OCI-LY7 (cell line): ENCODE measurements at regions not wholly inside any gene's neighbourhood (a gene's known extent, or its start where the extent isn't known, plus 50 kb on each side); places are given as distances from the start of the nearest gene placed in this dataset.

Experiments
- BruUV-seq: library from RNA; stranded (reverse); fragments of 400-500 nt; replicated peaks from 2 replicates; lab custom pipeline; 2021; lab: Mats Ljungman, UMichigan
- CTCF ChIA-PET: fragments of 300-600 bp; sonication (Branson Sonifier 250); formaldehyde crosslinking; loops from one replicate; lab custom pipeline; 2022; ENCODE audit warnings: antibody characterized with exemption; ENCODE audit not compliant: unreplicated experiment; lab: Charles Lee
- POLR2A ChIA-PET: fragments of 300-600 bp; sonication (Branson Sonifier 250); formaldehyde crosslinking; loops from one replicate; lab custom pipeline; 2022; ENCODE audit warnings: antibody characterized with exemption; lab: Charles Lee
- DNase-seq: peaks from one replicate; pipeline ENCODE4 v3.0.0-alpha.2; 2015; ENCODE audit warnings: low spot score
- H2AFZ ChIP-seq: fragments of 200-600 bp; sonication (generic), shearing (Covaris generic); 2 replicates; pipeline ENCODE4 v1.6.1; 2014; ENCODE audit warnings: mild to moderate bottlenecking, antibody characterized with exemption, low read length, moderate library complexity
- H3K27ac ChIP-seq: fragments of 200-600 bp; sonication (generic); 2 replicates; pipeline ENCODE4 v1.5.1; 2014; ENCODE audit warnings: mixed run types, low read depth, mild to moderate bottlenecking, moderate library complexity, low read length, inconsistent platforms; ENCODE audit not compliant: poor library complexity, severe bottlenecking
- H3K36me3 ChIP-seq: fragments of 200-600 bp; sonication (generic); 2 replicates; pipeline ENCODE4 v1.6.1; 2014; ENCODE audit warnings: mild to moderate bottlenecking, antibody characterized with exemption, low read length, moderate library complexity, mixed read lengths; ENCODE audit not compliant: insufficient read depth
- H3K4me1 ChIP-seq: fragments of 200-600 bp; sonication (generic); 2 replicates; pipeline ENCODE4 v1.5.1; 2014; ENCODE audit warnings: mild to moderate bottlenecking, low read length; ENCODE audit not compliant: insufficient read depth, poor library complexity, severe bottlenecking
- H3K4me2 ChIP-seq: fragments of 200-600 bp; sonication (generic); 2 replicates; pipeline ENCODE4 v1.6.1; 2014; ENCODE audit warnings: mild to moderate bottlenecking, low read length
- H3K4me3 ChIP-seq: fragments of 200-600 bp; sonication (generic); 2 replicates; pipeline ENCODE4 v1.5.1; 2014; ENCODE audit warnings: mild to moderate bottlenecking, low read depth, low read length; ENCODE audit not compliant: poor library complexity, severe bottlenecking
- H3K79me2 ChIP-seq: fragments of 200-600 bp; sonication (generic); 2 replicates; pipeline ENCODE4 v1.6.1; 2016; ENCODE audit warnings: low read depth, mild to moderate bottlenecking, low read length, moderate library complexity, mixed read lengths; ENCODE audit not compliant: insufficient read depth
- H3K9me2 ChIP-seq: fragments of 200-600 bp; sonication (generic); 2 replicates; pipeline ENCODE4 v1.6.1; 2016; ENCODE audit warnings: mild to moderate bottlenecking, low read length, mixed read lengths; ENCODE audit not compliant: insufficient read depth
- H3K9me3 ChIP-seq: fragments of 200-600 bp; sonication (generic); 2 replicates; pipeline ENCODE4 v1.6.1; 2014; ENCODE audit warnings: mild to moderate bottlenecking, mixed run types, low read length, mixed read lengths
- H4K20me1 ChIP-seq: fragments of 200-600 bp; sonication (generic); 2 replicates; pipeline ENCODE4 v1.6.1; 2014; ENCODE audit warnings: mild to moderate bottlenecking, antibody characterized with exemption, low read length, moderate library complexity, mixed read lengths; ENCODE audit not compliant: insufficient read depth
- EZH2phosphoT487 ChIP-seq: fragments of 200-600 bp; sonication (generic); IDR thresholded peaks from 2 replicates; pipeline ENCODE4 v1.6.1; 2018; ENCODE audit warnings: low read depth, borderline replicate concordance, mild to moderate bottlenecking, mixed run types, antibody characterized with exemption, low read length, moderate library complexity, mixed read lengths
- intact Hi-C: fragments of 100-400 bp; cut with micrococcal nuclease; formaldehyde crosslinking; loops from one replicate; pipeline ENCODE4 v1.10.0; 2022; ENCODE audit not compliant: unreplicated experiment
- TF ChIP-seq, protein P1 (sequence below): fragments of 200-600 bp; sonication (generic); conservative IDR thresholded peaks from 2 replicates; pipeline ENCODE4 v1.5.1; 2014; ENCODE audit warnings: mild to moderate bottlenecking, antibody characterized with exemption, low read length, moderate library complexity, mixed read lengths

DNA sequence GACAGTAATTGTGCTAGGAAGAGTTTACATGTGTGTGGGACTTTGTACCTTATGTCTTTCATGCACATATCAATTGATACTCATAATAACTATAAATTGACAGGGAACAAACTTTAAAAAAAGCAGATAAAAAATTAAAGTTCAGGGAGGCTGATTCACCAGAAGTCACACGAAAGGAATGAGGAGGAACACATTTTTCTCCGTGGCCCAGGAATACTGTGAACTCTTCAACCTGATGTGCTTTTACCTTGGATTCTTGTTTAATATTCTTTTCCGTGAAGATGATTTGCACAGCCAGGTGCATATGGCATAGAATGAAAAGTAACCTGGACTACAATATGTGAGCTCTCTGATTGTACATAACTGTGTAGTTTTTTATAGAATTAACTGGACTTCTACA lies 326.3 kb downstream of the CDH7 start:
- H3K9me3 ChIP-seq = no peaks in the 10 kb centered on the region
- no peak overlapping the region for H2AFZ ChIP-seq
- no peak overlapping the region for H3K4me3 ChIP-seq
- H4K20me1 ChIP-seq = no peaks in the 10 kb centered on the region
- intact Hi-C loops = no loop called here
- DNase-seq = no peak
- H3K79me2 ChIP-seq = no peaks in the 10 kb centered on the region
- ChIA-PET CTCF (no interaction called here), POLR2A (interaction anchor here (0.8 kb wide), 1 partner anchor 163 kb away, joined by 3 read pairs; no protein-coding TSS in a partner anchor)
- no peak overlapping the region for H3K27ac ChIP-seq
- no peaks in the 10 kb centered on the region for H3K9me2 ChIP-seq
- no peak overlapping the region for H3K4me2 ChIP-seq
- no TSS peak for BruUV-seq
- H3K4me1 ChIP-seq = no peaks in the 10 kb centered on the region
- no peak for TF ChIP-seq EZH2phosphoT487
- TF ChIP-seq, protein P1, sequence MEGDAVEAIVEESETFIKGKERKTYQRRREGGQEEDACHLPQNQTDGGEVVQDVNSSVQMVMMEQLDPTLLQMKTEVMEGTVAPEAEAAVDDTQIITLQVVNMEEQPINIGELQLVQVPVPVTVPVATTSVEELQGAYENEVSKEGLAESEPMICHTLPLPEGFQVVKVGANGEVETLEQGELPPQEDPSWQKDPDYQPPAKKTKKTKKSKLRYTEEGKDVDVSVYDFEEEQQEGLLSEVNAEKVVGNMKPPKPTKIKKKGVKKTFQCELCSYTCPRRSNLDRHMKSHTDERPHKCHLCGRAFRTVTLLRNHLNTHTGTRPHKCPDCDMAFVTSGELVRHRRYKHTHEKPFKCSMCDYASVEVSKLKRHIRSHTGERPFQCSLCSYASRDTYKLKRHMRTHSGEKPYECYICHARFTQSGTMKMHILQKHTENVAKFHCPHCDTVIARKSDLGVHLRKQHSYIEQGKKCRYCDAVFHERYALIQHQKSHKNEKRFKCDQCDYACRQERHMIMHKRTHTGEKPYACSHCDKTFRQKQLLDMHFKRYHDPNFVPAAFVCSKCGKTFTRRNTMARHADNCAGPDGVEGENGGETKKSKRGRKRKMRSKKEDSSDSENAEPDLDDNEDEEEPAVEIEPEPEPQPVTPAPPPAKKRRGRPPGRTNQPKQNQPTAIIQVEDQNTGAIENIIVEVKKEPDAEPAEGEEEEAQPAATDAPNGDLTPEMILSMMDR = no peak
- no peaks in the 10 kb centered on the region for H3K36me3 ChIP-seq

DNA sequence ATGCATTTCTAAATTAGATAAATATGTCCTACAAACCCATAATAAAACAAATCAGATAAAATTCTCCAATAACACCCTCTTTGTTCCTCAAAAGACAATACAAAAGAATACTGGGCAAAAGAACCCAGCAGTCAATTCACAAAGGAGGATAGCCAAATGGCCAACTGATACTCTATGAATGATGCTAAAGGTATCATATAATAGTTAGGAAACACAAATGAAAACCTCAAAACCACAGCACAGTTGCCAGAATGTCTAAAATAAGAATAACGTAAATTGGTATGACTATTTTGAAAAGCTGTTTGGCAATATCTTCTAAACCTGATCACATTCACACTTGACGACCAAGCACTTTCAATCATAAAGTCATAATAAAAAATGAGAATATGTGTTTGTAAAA lies 315.4 kb downstream of the CDH7 start:
- H3K36me3 ChIP-seq = no peaks in the 10 kb centered on the region
- no peaks in the 10 kb centered on the region for H3K9me3 ChIP-seq
- no peaks in the 10 kb centered on the region for H3K4me1 ChIP-seq
- no peak overlapping the region for H3K4me3 ChIP-seq
- no peak for TF ChIP-seq EZH2phosphoT487
- TF ChIP-seq, protein P1 = no peak
- CTCF ChIA-PET = no interaction called here
- no peak overlapping the region for H3K4me2 ChIP-seq
- H3K27ac ChIP-seq = no peak overlapping the region
- H3K79me2 ChIP-seq = no peaks in the 10 kb centered on the region
- POLR2A ChIA-PET = no interaction called here
- H3K9me2 ChIP-seq = no peaks in the 10 kb centered on the region
- no TSS peak for BruUV-seq
- DNase-seq = no peak
- intact Hi-C loops = no loop called here
- no peaks in the 10 kb centered on the region for H4K20me1 ChIP-seq
- H2AFZ ChIP-seq = no peak overlapping the region

DNA sequence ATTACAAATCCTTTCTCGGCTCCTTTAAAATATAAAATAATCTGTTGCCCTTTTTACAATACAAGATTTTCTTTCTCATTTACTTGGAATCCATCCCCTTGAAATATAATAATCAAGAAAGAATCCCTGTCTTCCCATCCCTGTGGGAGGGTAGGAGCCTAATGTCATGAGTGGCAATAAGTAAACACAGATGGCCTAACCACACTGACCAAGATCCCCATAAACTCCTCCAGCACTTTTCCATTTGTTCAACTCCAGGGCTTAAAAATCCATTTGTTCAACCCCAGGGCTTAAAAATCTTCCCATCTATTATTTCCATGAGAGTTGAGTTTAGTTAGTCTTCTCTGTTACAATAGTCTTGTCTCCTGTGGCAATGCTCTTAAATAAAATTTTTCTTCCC lies 297.6 kb downstream of the CDH7 start:
- CTCF ChIA-PET = no interaction called here
- Histone ChIP-seq H3K36me3 (no peaks in the 10 kb centered on the region), H3K9me3 (no peaks in the 10 kb centered on the region), H3K9me2 (no peaks in the 10 kb centered on the region), H3K4me2 (no peak overlapping the region), H3K27ac (no peak overlapping the region), H2AFZ (no peak overlapping the region), H3K4me1 (no peaks in the 10 kb centered on the region), H3K79me2 (no peaks in the 10 kb centered on the region), H4K20me1 (no peaks in the 10 kb centered on the region), H3K4me3 (no peak overlapping the region)
- TF ChIP-seq, protein P1 = no peak
- no peak for TF ChIP-seq EZH2phosphoT487
- BruUV-seq = no TSS peak
- intact Hi-C loops = no loop called here
- POLR2A ChIA-PET = no interaction called here
- DNase-seq = no peak
